ENCODE measurements at regions not wholly inside any gene's neighbourhood (a gene's known extent, or its start where the extent isn't known, plus 50 kb on each side); places are given as distances from the start of the nearest gene placed in this dataset.
A peak's percentile ranks its signal among the peaks of the same experiment; 100 is the strongest.

GRCh38 chr18:75779910-75780309 is 352.4 kb upstream of the SMIM21 start:
- no peak for TF ChIP-seq CTCF (IDR thresholded peaks at IDR 0.05)
- TF ChIP-seq POLR2AphosphoS5 (IDR thresholded peaks at IDR 0.05), result no peak
- TF ChIP-seq POLR2A (IDR thresholded peaks at IDR 0.05), result no peak
- H3K4me1 ChIP-seq, result no peaks in the 10 kb centered on the region
- no peaks in the 10 kb centered on the region for H3K27me3 ChIP-seq
- H3K36me3 ChIP-seq, result no peaks in the 10 kb centered on the region
- no peak overlapping the region for H3K27ac ChIP-seq
- no peaks in the 10 kb centered on the region for H3K9me3 ChIP-seq
- 72 to 79% methylated on average over 3 of the region's 3 CpGs for WGBS, 2 donors
- DNase-seq (no peak), ATAC-seq (ENCODE audit: low FRiP score in 2 of 2) (no peak)
- H3K4me3 ChIP-seq, result no peak overlapping the region

- peak in 1 of 2 donors; percentile 36 for ATAC-seq (ENCODE audit: low FRiP score in 2 of 2)
- TF ChIP-seq POLR2AphosphoS5 (IDR thresholded peaks at IDR 0.05) (no peak), EP300 (IDR thresholded peaks at IDR 0.05) (no peak), POLR2A (IDR thresholded peaks at IDR 0.05) (no peak), CTCF (IDR thresholded peaks at IDR 0.05) (no peak)
These were observed 351.9 kb upstream of the SMIM21 start for GRCh38 chr18:75779450-75779849.

GRCh38 chr18:75777630-75778029 is 350.1 kb upstream of the SMIM21 start:
- no peaks in the 10 kb centered on the region for H3K27me3 ChIP-seq
- no peak overlapping the region for H3K4me3 ChIP-seq
- DNase-seq, result peak in 1 of 2 donors; percentile 50
- no peak for TF ChIP-seq EP300 (IDR thresholded peaks at IDR 0.05)
- TF ChIP-seq CTCF (IDR thresholded peaks at IDR 0.05), result no peak
- TF ChIP-seq POLR2AphosphoS5 (IDR thresholded peaks at IDR 0.05), result no peak
- no peak for TF ChIP-seq POLR2A (IDR thresholded peaks at IDR 0.05)
- H3K4me1 ChIP-seq, result no peaks in the 10 kb centered on the region
- no peak overlapping the region for H3K27ac ChIP-seq
- no peaks in the 10 kb centered on the region for H3K36me3 ChIP-seq
- H3K9me3 ChIP-seq, result no peaks in the 10 kb centered on the region
- WGBS, 2 donors, result 65 to 67% methylated on average over 6 of the region's 6 CpGs
- no peak for ATAC-seq (ENCODE audit: low FRiP score in 2 of 2)

More at GRCh38 chr18:75779450-75779849, 351.9 kb upstream of the SMIM21 start:
- Histone ChIP-seq H3K9me3 (no peaks in the 10 kb centered on the region), H3K27me3 (no peaks in the 10 kb centered on the region), H3K27ac (no peak overlapping the region), H3K36me3 (no peaks in the 10 kb centered on the region), H3K4me1 (no peaks in the 10 kb centered on the region), H3K4me3 (no peak overlapping the region)
- no peak for DNase-seq
- WGBS, 2 donors, result 83 to 89% methylated on average over 4 of the region's 4 CpGs

GRCh38 chr18:75775121-75775520 is 347.6 kb upstream of the SMIM21 start:
- Histone ChIP-seq H3K27me3 (no peaks in the 10 kb centered on the region), H3K36me3 (no peaks in the 10 kb centered on the region), H3K27ac (no peak overlapping the region), H3K9me3 (no peaks in the 10 kb centered on the region), H3K4me3 (no peak overlapping the region), H3K4me1 (no peaks in the 10 kb centered on the region)
- WGBS, 2 donors, result 20 to 29% methylated on average over 2 of the region's 2 CpGs
- DNase-seq (no peak), ATAC-seq (ENCODE audit: low FRiP score in 2 of 2) (no peak)
- TF ChIP-seq CTCF (IDR thresholded peaks at IDR 0.05) (no peak), POLR2AphosphoS5 (IDR thresholded peaks at IDR 0.05) (no peak), POLR2A (IDR thresholded peaks at IDR 0.05) (no peak), EP300 (IDR thresholded peaks at IDR 0.05) (no peak)

- ATAC-seq (ENCODE audit: low FRiP score in 2 of 2) (no peak), DNase-seq (no peak)
- H3K27me3 ChIP-seq, result no peaks in the 10 kb centered on the region
- no peak overlapping the region for H3K27ac ChIP-seq
- 66 to 81% methylated on average over 3 of the region's 3 CpGs for WGBS, 2 donors
- H3K4me1 ChIP-seq, result no peaks in the 10 kb centered on the region
- no peaks in the 10 kb centered on the region for H3K36me3 ChIP-seq
- no peak overlapping the region for H3K4me3 ChIP-seq
- no peak for TF ChIP-seq CTCF (IDR thresholded peaks at IDR 0.05)
- no peak for TF ChIP-seq EP300 (IDR thresholded peaks at IDR 0.05)
- no peak for TF ChIP-seq POLR2AphosphoS5 (IDR thresholded peaks at IDR 0.05)
- no peak for TF ChIP-seq POLR2A (IDR thresholded peaks at IDR 0.05)
- H3K9me3 ChIP-seq, result no peaks in the 10 kb centered on the region
These were observed 346.1 kb upstream of the SMIM21 start for GRCh38 chr18:75773618-75774017.
